HEK293 (cell line): ENCODE measurements at regions not wholly inside any gene's neighbourhood (a gene's known extent, or its start where the extent isn't known, plus 50 kb on each side); places are given as distances from the start of the nearest gene placed in this dataset.

Experiments used
- CTCF ChIA-PET: fragments of 350-600 bp; formaldehyde crosslinking; extraction: SDS; loops from one replicate; lab custom pipeline; 2021; ENCODE audit warnings: antibody characterized with exemption; lab: Yijun Ruan, JAX
- POLR2A ChIA-PET: fragments of 300-600 bp; formaldehyde crosslinking; extraction: SDS; loops from one replicate; lab custom pipeline; 2020; ENCODE audit warnings: antibody characterized with exemption, inconsistent platforms; lab: Yijun Ruan, JAX
- H3K27ac ChIP-seq: fragments of 200-500 bp; sonication (Bioruptor generic); 2 replicates; pipeline ENCODE4 v1.5.1; 2014; ENCODE audit warnings: low read depth, low read length, control low read depth, inconsistent platforms; ENCODE audit errors: extremely low read depth
- H3K36me3 ChIP-seq, 2 experiments: fragments of 200-500 bp in 1 of 2; sonication (Bioruptor generic) in 1 of 2; 1 replicate in 1 of 2; 2 replicates in 1 of 2; pipeline ENCODE4 v1.5.1; 2014 to 2017; ENCODE audit warnings: inconsistent platforms in 2 of 2, low read length in 2 of 2; ENCODE audit not compliant: control insufficient read depth in 2 of 2, insufficient read depth in 1 of 2
- H3K4me1 ChIP-seq: fragments of 200-500 bp; sonication (Bioruptor generic); 2 replicates; pipeline ENCODE4 v1.5.1; 2014; ENCODE audit warnings: mild to moderate bottlenecking, low read length, inconsistent platforms; ENCODE audit not compliant: control insufficient read depth, insufficient read depth
- H3K4me3 ChIP-seq: 2 replicates; pipeline ENCODE4 v1.5.1; 2011; ENCODE audit warnings: low read depth, mild to moderate bottlenecking, control low read depth, low read length, moderate library complexity
- H3K9me3 ChIP-seq: fragments of 200-500 bp; sonication (Bioruptor generic); 2 replicates; pipeline ENCODE4 v1.5.1; 2014; ENCODE audit warnings: low read depth, low read length, inconsistent platforms; ENCODE audit not compliant: control insufficient read depth, insufficient read depth
- HOXA7 ChIP-seq: sonication (generic); formaldehyde crosslinking; IDR thresholded peaks from 2 replicates; pipeline ENCODE4 v1.8.1; 2022; ENCODE audit warnings: missing genetic modification reagents, borderline replicate concordance
- IKZF3 ChIP-seq: fragments of 450-650 bp; IDR thresholded peaks from 2 replicates; pipeline ENCODE4 v1.5.0; 2018; ENCODE audit warnings: missing biosample characterization, mild to moderate bottlenecking, missing genetic modification characterization, moderate library complexity
- OVOL3 ChIP-seq: fragments of 450-650 bp; formaldehyde crosslinking; IDR thresholded peaks from 2 replicates; pipeline ENCODE4 v1.5.1; 2016; ENCODE audit warnings: missing biosample characterization, missing genetic modification characterization
- PATZ1 ChIP-seq: fragments of 450-650 bp; formaldehyde crosslinking; IDR thresholded peaks from 2 replicates; pipeline ENCODE4 v1.5.1; 2016; ENCODE audit warnings: missing biosample characterization, missing genetic modification characterization
- PRDM10 ChIP-seq: fragments of 450-650 bp; formaldehyde crosslinking; IDR thresholded peaks from 2 replicates; pipeline ENCODE4 v1.5.1; 2016; ENCODE audit warnings: missing biosample characterization, missing genetic modification characterization
- ZBTB1 ChIP-seq: fragments of 450-650 bp; formaldehyde crosslinking; IDR thresholded peaks from 2 replicates; pipeline ENCODE4 v1.5.1; 2016; ENCODE audit warnings: missing biosample characterization, missing genetic modification characterization
- ZBTB17 ChIP-seq: fragments of 450-650 bp; formaldehyde crosslinking; IDR thresholded peaks from 2 replicates; pipeline ENCODE4 v1.5.1; 2016; ENCODE audit warnings: missing biosample characterization, missing genetic modification characterization
- ZBTB20 ChIP-seq: fragments of 450-650 bp; formaldehyde crosslinking; IDR thresholded peaks from 2 replicates; pipeline ENCODE4 v1.5.1; 2016; ENCODE audit warnings: missing biosample characterization, missing genetic modification characterization
- ZBTB48 ChIP-seq: fragments of 450-650 bp; formaldehyde crosslinking; IDR thresholded peaks from 2 replicates; pipeline ENCODE4 v1.5.1; 2016; ENCODE audit warnings: missing biosample characterization, missing genetic modification characterization
- ZBTB8A ChIP-seq: fragments of 450-650 bp; formaldehyde crosslinking; IDR thresholded peaks from 2 replicates; pipeline ENCODE4 v1.5.1; 2016; ENCODE audit warnings: missing biosample characterization, missing genetic modification characterization
- ZIC2 ChIP-seq: fragments of 450-650 bp; formaldehyde crosslinking; IDR thresholded peaks from 2 replicates; pipeline ENCODE4 v1.5.1; 2016; ENCODE audit warnings: missing biosample characterization, missing genetic modification characterization
- ZNF10 ChIP-seq: fragments of 450-650 bp; formaldehyde crosslinking; IDR thresholded peaks from 2 replicates; pipeline ENCODE4 v1.5.1; 2017; ENCODE audit warnings: missing biosample characterization, missing genetic modification characterization
- ZNF335 ChIP-seq: fragments of 450-650 bp; formaldehyde crosslinking; conservative IDR thresholded peaks from 2 replicates; pipeline ENCODE4 v1.5.1; 2016; ENCODE audit warnings: missing biosample characterization, missing genetic modification characterization
- ZNF398 ChIP-seq: fragments of 450-650 bp; formaldehyde crosslinking; IDR thresholded peaks from 2 replicates; pipeline ENCODE4 v1.5.1; 2017; ENCODE audit warnings: missing biosample characterization, missing genetic modification characterization
- ZNF600 ChIP-seq: fragments of 450-650 bp; formaldehyde crosslinking; IDR thresholded peaks from 2 replicates; pipeline ENCODE4 v1.5.1; 2016; ENCODE audit warnings: missing biosample characterization, missing genetic modification characterization
- ZNF626 ChIP-seq: fragments of 450-650 bp; sonication (Bioruptor Pico); formaldehyde crosslinking; IDR thresholded peaks from 2 replicates; pipeline ENCODE4 v1.5.1; 2018; ENCODE audit warnings: missing biosample characterization, missing genetic modification characterization, inconsistent platforms
- ZNF692 ChIP-seq: fragments of 450-650 bp; formaldehyde crosslinking; IDR thresholded peaks from 2 replicates; pipeline ENCODE4 v1.5.1; 2016; ENCODE audit warnings: missing biosample characterization, missing genetic modification characterization
- ZNF777 ChIP-seq: fragments of 450-650 bp; formaldehyde crosslinking; IDR thresholded peaks from 2 replicates; pipeline ENCODE4 v1.5.1; 2017; ENCODE audit warnings: missing biosample characterization, missing genetic modification characterization, borderline replicate concordance

GRCh38 chr15:72907733-72908132 lies 124.2 kb upstream of the ADPGK start:
- Histone ChIP-seq H3K4me1 (peaks cover 9% of the 10 kb centered on the region; the same call in 1 of the 2 replicates), H3K27ac (no peak overlapping the region), H3K4me3 (no peak overlapping the region), H3K9me3 (no peaks in the 10 kb centered on the region), H3K36me3 (no peaks in the 10 kb centered on the region)
- ChIA-PET POLR2A (no interaction called here), CTCF (no interaction called here)
- TF ChIP-seq PRDM10 (tag by site-specific recombination) (no peak), PATZ1 (tag by site-specific recombination) (peak; percentile 29; the same call in 1 of the 2 replicates), ZNF777 (tag by site-specific recombination) (no peak), OVOL3 (tag by site-specific recombination) (no peak), ZNF335 (tag by site-specific recombination) (peak; percentile 62), ZNF626 (no peak), ZBTB48 (tag by site-specific recombination) (peak; percentile 98), ZIC2 (tag by site-specific recombination) (peak; percentile 37), ZNF692 (tag by site-specific recombination) (peak; percentile 43; the same call in 1 of the 2 replicates), ZBTB8A (tag by site-specific recombination) (peak; percentile 43), ZBTB20 (tag by site-specific recombination) (peak; percentile 14; the same call in 1 of the 2 replicates), IKZF3 (tag by site-specific recombination) (peak; percentile 25; the same call in 1 of the 2 replicates), ZNF600 (tag by site-specific recombination) (peak; percentile 59; the same call in 1 of the 2 replicates), ZNF398 (tag by site-specific recombination) (peak; percentile 20; the same call in 1 of the 2 replicates), ZBTB1 (tag by site-specific recombination) (no peak), HOXA7 (no peak), ZNF10 (tag by site-specific recombination) (peak; percentile 94), ZBTB17 (tag by site-specific recombination) (peak; percentile 35; the same call in 1 of the 2 replicates)
